Thyroid gland (tissue), 4 donors: ENCODE measurements at regions not wholly inside any gene's neighbourhood (a gene's known extent, or its start where the extent isn't known, plus 50 kb on each side); places are given as distances from the start of the nearest gene placed in this dataset.

Experiments used
- POLR2A ChIP-seq, 2 donors: fragments of 450-650 bp; IDR thresholded peaks; one replicate each; pipeline ENCODE4 v1.6.1; 2017; ENCODE audit warnings: antibody characterized with exemption in 2 of 2, mild to moderate bottlenecking in 2 of 2, moderate library complexity in 1 of 2
- TF ChIP-seq, protein P1 (sequence below), 6 experiments: fragments of 200-600 bp in 3 of 6; fragments of 450-650 bp in 3 of 6; sonication (generic) in 3 of 6; IDR thresholded peaks; one replicate each; pipeline ENCODE4 v1.5.1; 2016 to 2019; ENCODE audit warnings: antibody characterized with exemption in 6 of 6, mild to moderate bottlenecking in 2 of 6, inconsistent platforms in 1 of 6, moderate library complexity in 1 of 6

GRCh38 chr20:54340206-54340605 is 132.3 kb downstream of the PFDN4 start:
- TF ChIP-seq, protein P1, sequence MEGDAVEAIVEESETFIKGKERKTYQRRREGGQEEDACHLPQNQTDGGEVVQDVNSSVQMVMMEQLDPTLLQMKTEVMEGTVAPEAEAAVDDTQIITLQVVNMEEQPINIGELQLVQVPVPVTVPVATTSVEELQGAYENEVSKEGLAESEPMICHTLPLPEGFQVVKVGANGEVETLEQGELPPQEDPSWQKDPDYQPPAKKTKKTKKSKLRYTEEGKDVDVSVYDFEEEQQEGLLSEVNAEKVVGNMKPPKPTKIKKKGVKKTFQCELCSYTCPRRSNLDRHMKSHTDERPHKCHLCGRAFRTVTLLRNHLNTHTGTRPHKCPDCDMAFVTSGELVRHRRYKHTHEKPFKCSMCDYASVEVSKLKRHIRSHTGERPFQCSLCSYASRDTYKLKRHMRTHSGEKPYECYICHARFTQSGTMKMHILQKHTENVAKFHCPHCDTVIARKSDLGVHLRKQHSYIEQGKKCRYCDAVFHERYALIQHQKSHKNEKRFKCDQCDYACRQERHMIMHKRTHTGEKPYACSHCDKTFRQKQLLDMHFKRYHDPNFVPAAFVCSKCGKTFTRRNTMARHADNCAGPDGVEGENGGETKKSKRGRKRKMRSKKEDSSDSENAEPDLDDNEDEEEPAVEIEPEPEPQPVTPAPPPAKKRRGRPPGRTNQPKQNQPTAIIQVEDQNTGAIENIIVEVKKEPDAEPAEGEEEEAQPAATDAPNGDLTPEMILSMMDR (IDR thresholded peaks at IDR 0.05): no peak
- TF ChIP-seq POLR2A (IDR thresholded peaks at IDR 0.05): no peak
